Stimulated activated CD8-positive, alpha-beta memory T cell treated with anti-CD3 and anti-CD28 coated beads, Interleukin-12 subunit alpha, Interleukin-12 subunit beta, amount 100 ng/mL, for 24 hours (primary cell): ENCODE measurements at regions not wholly inside any gene's neighbourhood (a gene's known extent, or its start where the extent isn't known, plus 50 kb on each side); places are given as distances from the start of the nearest gene placed in this dataset.
"Not testable (repeated sequence)": the region's sequence is repeated elsewhere in the genome, so short reads cannot be mapped to it uniquely, and the experiment has no call there.

Experiments
- DNase-seq: peaks from one replicate; pipeline ENCODE4 v3.0.0-alpha.2; 2020; ENCODE audit errors: extremely low read depth

- DNase-seq = no peak
Measured at GRCh38 chr1:194931166-194931565, 1677.1 kb downstream of the KCNT2 start.

- no peak for DNase-seq
Measured at GRCh38 chr1:194930132-194930531, 1678.1 kb downstream of the KCNT2 start.

DNA sequence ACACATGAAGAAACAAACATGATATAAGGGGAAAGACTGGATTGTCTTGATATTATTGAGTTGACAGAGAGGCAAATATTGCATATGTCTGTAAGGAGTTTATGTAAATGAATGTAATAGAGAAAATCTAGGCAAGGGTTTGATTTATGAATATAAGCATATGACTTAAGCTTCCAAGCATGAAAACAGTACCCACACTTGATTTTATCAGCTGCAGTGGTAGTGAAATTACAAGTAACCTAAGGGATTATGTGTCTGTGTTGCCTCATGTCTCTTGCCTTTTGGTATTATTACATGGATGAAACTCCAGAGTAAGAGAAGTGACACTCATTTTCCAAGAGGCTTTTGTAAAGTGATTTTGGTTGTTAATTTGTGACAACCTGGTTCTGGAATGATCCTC lies 1678.9 kb downstream of the KCNT2 start:
- no peak for DNase-seq

DNA sequence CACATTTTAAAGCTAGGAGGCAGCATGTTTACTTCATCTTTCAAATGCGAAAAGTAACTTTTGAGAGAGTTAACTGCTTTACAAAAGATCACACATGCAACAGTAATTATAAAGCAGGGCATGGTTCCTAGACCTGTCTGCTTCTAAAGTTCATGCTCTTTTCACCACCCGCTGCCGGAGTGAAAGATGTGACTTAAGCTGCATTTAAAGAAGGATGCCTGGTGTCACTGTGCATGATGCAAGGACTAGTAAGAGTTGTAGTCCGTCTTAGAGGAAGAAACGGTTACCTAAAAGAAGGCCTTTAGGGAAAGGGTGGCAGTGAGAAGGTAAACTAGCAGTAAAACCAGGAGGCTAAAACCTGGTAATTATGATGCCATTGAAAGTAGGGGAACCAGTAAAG lies 1689.1 kb downstream of the KCNT2 start:
- DNase-seq = no peak

GRCh38 chr1:194917769-194918168 lies 1690.5 kb downstream of the KCNT2 start:
- no peak for DNase-seq

GRCh38 chr1:194908643-194909042 lies 1699.6 kb downstream of the KCNT2 start:
- DNase-seq = no peak

- DNase-seq = no peak
Measured at GRCh38 chr1:194903524-194903923, 1704.7 kb downstream of the KCNT2 start.

DNA sequence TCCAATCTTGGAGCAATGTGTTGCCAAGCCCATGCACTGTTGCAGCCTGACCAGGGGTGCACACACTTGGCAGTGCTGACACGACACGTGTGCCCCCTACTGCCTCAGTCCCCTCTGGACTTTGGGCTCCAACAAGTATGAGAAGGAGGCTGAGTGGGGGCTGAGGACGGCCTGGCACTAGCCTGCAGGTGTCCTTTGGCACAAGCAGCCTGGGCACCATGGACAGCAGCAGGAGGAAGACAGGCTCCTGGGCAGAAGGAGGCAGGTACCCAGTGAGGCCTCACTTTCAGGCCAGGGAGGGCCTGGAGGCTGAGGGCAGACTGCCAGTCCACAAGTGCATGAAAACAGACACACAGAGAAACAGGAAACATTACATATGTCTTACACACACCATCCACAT lies 1702.9 kb upstream of the B3GALT2 start:
- no peak for DNase-seq

DNA sequence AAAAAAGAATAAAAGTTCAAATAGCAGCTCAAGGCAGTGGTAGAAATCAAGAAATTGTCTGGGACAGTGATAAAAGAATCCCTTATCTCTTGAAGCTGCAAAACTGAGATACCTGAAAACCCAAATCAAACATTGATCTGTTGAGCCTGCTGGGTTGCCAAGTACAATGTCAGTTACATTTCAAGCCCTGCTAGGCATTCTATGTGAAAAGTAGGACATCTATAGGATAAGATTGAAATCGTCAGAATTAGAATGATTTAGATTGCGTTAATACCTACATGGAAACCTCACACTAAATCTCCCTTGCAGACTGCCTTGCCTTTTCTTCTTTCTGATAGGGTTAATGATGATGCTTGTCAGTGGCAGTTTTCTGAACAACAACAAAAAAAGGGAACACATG lies 1684.4 kb upstream of the B3GALT2 start:
- DNase-seq = no peak

GRCh38 chr1:194866153-194866552 lies 1679.7 kb upstream of the B3GALT2 start:
- no peak for DNase-seq

- no peak for DNase-seq
Measured at GRCh38 chr1:194865383-194865782, 1679.0 kb upstream of the B3GALT2 start.

GRCh38 chr1:194862129-194862528 lies 1675.7 kb upstream of the B3GALT2 start:
- DNase-seq = no peak

- DNase-seq = no peak
Measured at GRCh38 chr1:194860248-194861201, 1674.1 kb upstream of the B3GALT2 start.

GRCh38 chr1:194859481-194860154 lies 1673.2 kb upstream of the B3GALT2 start:
- DNase-seq = not testable (repeated sequence)

- DNase-seq = not testable (repeated sequence)
Measured at GRCh38 chr1:194858811-194859480, 1672.5 kb upstream of the B3GALT2 start.

DNA sequence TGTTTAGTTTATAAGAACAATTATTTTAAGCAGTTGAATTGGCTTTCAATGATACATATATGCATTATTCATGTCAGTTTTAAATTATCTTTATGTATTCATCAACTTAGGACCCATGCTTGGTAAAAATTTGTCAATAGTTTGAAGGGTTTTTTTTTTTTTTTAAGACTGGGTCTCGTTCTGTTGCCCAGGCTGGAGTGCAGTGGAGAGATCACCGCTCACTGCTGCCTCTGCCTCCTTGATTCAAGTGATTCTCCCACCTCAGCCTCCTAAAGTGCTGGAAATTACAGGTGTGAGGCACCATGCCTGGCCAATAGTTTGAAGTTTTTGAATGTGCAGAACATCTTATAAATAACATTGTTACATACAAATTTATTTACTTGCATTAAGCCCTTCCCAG lies 1671.0 kb upstream of the B3GALT2 start:
- no peak for DNase-seq

DNA sequence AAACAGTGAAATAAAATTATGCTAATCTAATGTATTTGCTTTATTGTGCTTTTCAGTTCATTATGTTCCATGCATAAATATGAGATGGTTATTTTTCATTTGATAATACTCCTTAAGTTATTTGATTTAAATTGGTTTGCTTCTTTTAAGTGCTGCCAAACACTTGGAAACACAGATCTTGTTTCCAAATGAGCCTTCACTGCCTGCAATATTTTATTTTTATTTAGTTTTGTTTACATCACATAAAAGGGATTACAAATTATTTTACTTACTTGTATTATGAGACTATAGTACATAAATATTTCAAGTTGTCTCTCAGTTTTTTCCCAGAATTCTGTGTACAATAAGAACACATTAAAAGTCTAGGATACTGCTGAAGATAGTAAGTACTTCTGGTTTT lies 1662.4 kb upstream of the B3GALT2 start:
- no peak for DNase-seq

- no peak for DNase-seq
Measured at GRCh38 chr1:194846488-194846887, 1660.1 kb upstream of the B3GALT2 start.

DNA sequence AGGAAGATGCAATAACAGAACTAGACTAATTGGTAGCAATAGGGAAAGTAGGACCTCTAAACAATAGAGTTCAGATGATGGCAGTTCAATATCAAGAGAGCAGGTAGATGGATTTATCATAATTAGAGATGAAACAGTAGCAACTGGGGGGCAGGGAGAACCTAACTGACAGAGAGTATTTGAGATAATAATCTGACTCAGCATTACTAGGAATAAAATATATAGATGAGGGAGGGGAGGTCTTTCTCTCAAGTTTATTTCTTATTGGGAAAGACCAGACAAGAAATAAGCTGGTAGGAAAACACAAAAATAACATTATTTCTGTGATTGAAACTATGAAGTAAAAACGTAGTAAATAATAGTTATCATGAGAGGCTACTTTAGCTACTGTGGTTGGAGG lies 1656.7 kb upstream of the B3GALT2 start:
- no peak for DNase-seq

- DNase-seq = no peak
Measured at GRCh38 chr1:194833111-194833510, 1646.7 kb upstream of the B3GALT2 start.

DNA sequence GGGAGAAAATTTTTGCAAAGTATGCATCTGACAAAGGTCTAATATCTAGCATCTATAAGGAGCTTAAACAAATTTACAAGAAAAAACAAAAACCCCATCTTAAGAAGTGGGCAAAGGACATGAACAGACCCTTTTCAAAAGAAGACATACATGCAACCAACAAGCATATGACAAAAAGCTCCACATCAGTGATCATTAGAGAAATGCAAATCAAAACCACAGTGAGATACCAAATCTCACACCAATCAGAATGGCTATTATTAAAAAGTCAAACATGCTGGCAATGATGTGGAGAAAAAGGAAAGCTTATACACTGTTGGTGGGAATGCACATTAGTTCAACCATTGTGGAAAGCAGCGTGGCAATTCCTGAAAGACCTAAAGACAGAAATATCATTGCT lies 1645.2 kb upstream of the B3GALT2 start:
- DNase-seq = not testable (repeated sequence)

- DNase-seq = no peak
Measured at GRCh38 chr1:194830387-194830786, 1644.0 kb upstream of the B3GALT2 start.

GRCh38 chr1:194829492-194829891 lies 1643.1 kb upstream of the B3GALT2 start:
- DNase-seq = no peak
